Epithelial cell of esophagus (primary cell): ENCODE measurements at regions not wholly inside any gene's neighbourhood (a gene's known extent, or its start where the extent isn't known, plus 50 kb on each side); places are given as distances from the start of the nearest gene placed in this dataset.
"Not testable (repeated sequence)": the region's sequence is repeated elsewhere in the genome, so short reads cannot be mapped to it uniquely, and the experiment has no call there.

ENCODE experiments used
- DNase-seq: peaks from one replicate; pipeline ENCODE4 v3.0.0; 2010; ENCODE audit warnings: low read depth
- H3K4me3 ChIP-seq: 2 replicates; pipeline ENCODE4 v1.5.1; 2011; ENCODE audit warnings: mild to moderate bottlenecking, low read length, control low read depth
- TF ChIP-seq, protein P1 (sequence below): IDR thresholded peaks from 2 replicates; pipeline ENCODE4 v1.5.1; 2011; ENCODE audit warnings: low read depth, mild to moderate bottlenecking, low read length, control low read depth, inconsistent platforms; ENCODE audit not compliant: insufficient read depth; ENCODE audit errors: missing control alignments

GRCh38 chr11:98289617-98290263 lies 731.0 kb upstream of the CNTN5 start:
- DNase-seq, result no peak
- TF ChIP-seq, protein P1, sequence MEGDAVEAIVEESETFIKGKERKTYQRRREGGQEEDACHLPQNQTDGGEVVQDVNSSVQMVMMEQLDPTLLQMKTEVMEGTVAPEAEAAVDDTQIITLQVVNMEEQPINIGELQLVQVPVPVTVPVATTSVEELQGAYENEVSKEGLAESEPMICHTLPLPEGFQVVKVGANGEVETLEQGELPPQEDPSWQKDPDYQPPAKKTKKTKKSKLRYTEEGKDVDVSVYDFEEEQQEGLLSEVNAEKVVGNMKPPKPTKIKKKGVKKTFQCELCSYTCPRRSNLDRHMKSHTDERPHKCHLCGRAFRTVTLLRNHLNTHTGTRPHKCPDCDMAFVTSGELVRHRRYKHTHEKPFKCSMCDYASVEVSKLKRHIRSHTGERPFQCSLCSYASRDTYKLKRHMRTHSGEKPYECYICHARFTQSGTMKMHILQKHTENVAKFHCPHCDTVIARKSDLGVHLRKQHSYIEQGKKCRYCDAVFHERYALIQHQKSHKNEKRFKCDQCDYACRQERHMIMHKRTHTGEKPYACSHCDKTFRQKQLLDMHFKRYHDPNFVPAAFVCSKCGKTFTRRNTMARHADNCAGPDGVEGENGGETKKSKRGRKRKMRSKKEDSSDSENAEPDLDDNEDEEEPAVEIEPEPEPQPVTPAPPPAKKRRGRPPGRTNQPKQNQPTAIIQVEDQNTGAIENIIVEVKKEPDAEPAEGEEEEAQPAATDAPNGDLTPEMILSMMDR, result no peak
- H3K4me3 ChIP-seq, result no peak overlapping the region

GRCh38 chr11:98296091-98296880 lies 724.5 kb upstream of the CNTN5 start:
- no peak overlapping the region for H3K4me3 ChIP-seq
- TF ChIP-seq, protein P1, result no peak
- DNase-seq, result no peak

DNA sequence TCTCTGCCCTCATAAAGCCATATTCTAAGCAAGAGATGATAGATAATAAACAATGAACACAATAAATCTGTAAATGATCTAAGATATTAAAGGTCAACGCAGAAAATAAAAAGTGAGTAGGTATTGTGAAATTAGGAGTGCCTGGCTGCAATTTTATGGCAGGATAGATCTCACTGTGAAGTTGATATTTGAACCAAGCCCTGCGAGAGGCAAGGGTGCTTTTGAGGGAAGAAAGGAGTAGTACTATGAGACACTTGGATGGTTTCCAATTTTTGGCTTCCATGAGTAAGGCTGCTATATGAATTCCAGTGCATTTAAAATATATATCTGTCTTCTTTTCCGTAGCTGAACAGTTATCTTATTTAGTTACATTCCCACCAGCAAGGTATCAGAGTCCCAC lies 720.0 kb upstream of the CNTN5 start:
- no peak overlapping the region for H3K4me3 ChIP-seq
- no peak for DNase-seq
- TF ChIP-seq, protein P1, result no peak

DNA sequence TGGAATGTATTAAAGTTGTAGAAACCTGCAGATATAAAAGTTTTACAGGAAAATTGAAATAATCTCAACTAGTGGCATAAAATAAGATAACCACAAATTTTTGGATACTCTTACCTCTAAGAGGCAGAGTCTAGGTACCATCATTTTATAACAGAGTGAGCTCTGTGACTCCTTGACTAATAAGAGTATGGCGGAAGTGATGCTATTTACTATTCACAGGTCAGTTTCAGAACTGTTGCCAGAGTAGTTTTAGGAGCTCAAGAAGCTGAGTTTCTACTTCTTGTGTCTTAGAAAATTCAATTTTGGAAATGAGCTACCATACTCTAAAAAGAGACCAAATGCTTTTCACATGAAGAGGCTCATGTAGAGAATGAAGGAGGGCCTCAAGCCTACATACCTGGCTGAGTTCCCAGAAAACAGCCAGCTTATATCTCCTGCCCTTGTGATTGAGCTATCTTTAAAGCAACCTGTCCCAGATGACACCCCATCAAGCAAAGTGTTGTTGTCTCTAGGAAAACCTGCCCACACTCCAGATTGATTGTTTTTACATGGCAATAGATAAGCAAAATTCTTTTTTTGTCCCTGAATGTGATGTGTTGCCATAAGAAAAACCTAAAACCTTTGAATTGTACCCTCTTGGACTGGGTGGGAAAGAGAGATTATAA lies 712.8 kb upstream of the CNTN5 start:
- TF ChIP-seq, protein P1, result no peak
- H3K4me3 ChIP-seq, result no peak overlapping the region
- DNase-seq, result no peak

- not testable (repeated sequence) for DNase-seq, H3K4me3 ChIP-seq
These were observed 690.4 kb upstream of the CNTN5 start for GRCh38 chr11:98330306-98330705.

- no peak overlapping the region for H3K4me3 ChIP-seq
- TF ChIP-seq, protein P1, result no peak
- no peak for DNase-seq
These were observed 662.2 kb upstream of the CNTN5 start for GRCh38 chr11:98358551-98358950.

DNA sequence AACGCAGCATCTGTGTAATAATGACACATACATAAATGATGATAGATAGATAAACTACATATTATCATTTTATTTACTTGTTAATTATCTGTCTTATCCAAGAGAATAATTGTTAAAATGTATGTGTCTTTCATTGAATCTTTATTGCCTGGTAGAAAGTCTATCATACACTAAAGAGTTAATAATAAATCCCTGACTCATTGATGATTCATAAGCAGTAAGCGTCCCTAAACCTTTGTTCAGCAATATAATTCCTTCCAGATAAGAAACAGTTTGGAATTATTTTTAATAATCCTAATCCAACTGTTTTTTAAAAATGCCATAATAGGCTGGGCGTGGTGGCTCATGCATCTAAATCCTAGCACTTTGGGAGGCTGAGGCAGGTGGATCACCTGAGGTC lies 655.6 kb upstream of the CNTN5 start:
- TF ChIP-seq, protein P1, result no peak
- H3K4me3 ChIP-seq, result no peak overlapping the region
- DNase-seq, result no peak
